HCT116 (cell line): ENCODE measurements at regions not wholly inside any gene's neighbourhood (a gene's known extent, or its start where the extent isn't known, plus 50 kb on each side); places are given as distances from the start of the nearest gene placed in this dataset.

Source experiments
- ATAC-seq: fragments of 200-7000 bp; cut with Tn5 transposase; 2 replicates; pipeline ENCODE4 v1.9.1; 2020; ENCODE audit warnings: mild to moderate bottlenecking, moderate library complexity
- BruUV-seq: library from RNA; stranded (reverse); fragments of 400-500 nt; replicated peaks from 2 replicates; lab custom pipeline; 2021; lab: Mats Ljungman, UMichigan
- CTCF ChIA-PET: fragments of 300-600 bp; sonication (Branson Sonifier 250); formaldehyde crosslinking; loops from one replicate; lab custom pipeline; 2021; ENCODE audit warnings: antibody characterized with exemption; lab: Charles Lee
- POLR2A ChIA-PET: fragments of 300-600, 350-600 bp; sonication (Branson Sonifier 250); formaldehyde crosslinking; loops from one replicate; lab custom pipeline; 2021; ENCODE audit warnings: antibody characterized with exemption; lab: Charles Lee
- RAD21 ChIA-PET, 2 experiments: fragments of 300-600 bp; sonication (Branson Sonifier 250); formaldehyde crosslinking; loops; one replicate each; lab custom pipeline; 2023; ENCODE audit warnings: low total read pairs in 2 of 2; ENCODE audit not compliant: uncharacterized antibody in 2 of 2, unreplicated experiment in 2 of 2, low non-redundant PET in 1 of 2; lab: Charles Lee
- DNase-seq: peaks from one replicate; pipeline ENCODE4 v3.0.0-alpha.2; 2010; ENCODE audit warnings: low read depth, low spot score
- H2AFZ ChIP-seq: fragments of 200-600 bp; shearing (Covaris generic), sonication (generic); 2 replicates; pipeline ENCODE4 v1.6.1; 2017; ENCODE audit warnings: low read depth, mixed run types, mixed read lengths, antibody characterized with exemption, low read length; ENCODE audit not compliant: poor library complexity, severe bottlenecking
- H3K27ac ChIP-seq: 2 replicates; pipeline ENCODE4 v1.5.1; 2012; ENCODE audit warnings: low read depth, low read length
- H3K27me3 ChIP-seq: fragments of 200-600 bp; sonication (generic); 2 replicates; pipeline ENCODE4 v1.6.1; 2016; ENCODE audit warnings: mixed run types, low read length, mixed read lengths; ENCODE audit not compliant: insufficient read depth
- H3K36me3 ChIP-seq, 2 experiments: fragments of 200-500 bp in 1 of 2; fragments of 200-600 bp in 1 of 2; sonication (Bioruptor generic) in 1 of 2; sonication (generic) in 1 of 2; 2 replicates each; pipeline versions ENCODE4 v1.5.1 to v1.6.1; 2014 to 2016; ENCODE audit warnings: low read length in 2 of 2, inconsistent platforms in 1 of 2, mixed read lengths in 1 of 2, mixed run types in 1 of 2; ENCODE audit not compliant: insufficient read depth in 2 of 2, control insufficient read depth in 1 of 2
- H3K4me1 ChIP-seq, 2 experiments: fragments of 200-600 bp in 1 of 2; sonication (generic) in 1 of 2; 2 replicates each; pipeline versions ENCODE4 v1.5.1 to v1.6.1; 2012 to 2017; ENCODE audit warnings: low read length in 2 of 2, inconsistent platforms in 1 of 2, mild to moderate bottlenecking in 1 of 2, mixed read lengths in 1 of 2, mixed run types in 1 of 2, moderate library complexity in 1 of 2; ENCODE audit not compliant: insufficient read depth in 2 of 2, control insufficient read depth in 1 of 2
- H3K4me2 ChIP-seq: fragments of 200-600 bp; sonication (generic); 2 replicates; pipeline ENCODE4 v1.6.1; 2017; ENCODE audit warnings: mixed run types, low read length, mixed read lengths
- H3K4me3 ChIP-seq, 2 experiments: fragments of 200-600 bp in 1 of 2; sonication (generic) in 1 of 2; replicated peaks in 1 of 2; 2 replicates each; pipeline ENCODE4 v1.5.1; 2011 to 2016; ENCODE audit warnings: low read length in 2 of 2, control low read depth in 1 of 2, low read depth in 1 of 2, mild to moderate bottlenecking in 1 of 2, mixed read lengths in 1 of 2, mixed run types in 1 of 2
- H3K79me2 ChIP-seq: fragments of 200-600 bp; sonication (generic); 2 replicates; pipeline ENCODE4 v1.6.1; 2017; ENCODE audit warnings: mild to moderate bottlenecking, mixed run types, low read length, moderate library complexity, mixed read lengths; ENCODE audit not compliant: insufficient read depth
- H3K9ac ChIP-seq: fragments of 200-600 bp; sonication (generic); 2 replicates; pipeline ENCODE4 v1.6.1; 2016; ENCODE audit warnings: low read length, mixed read lengths
- H3K9me2 ChIP-seq: fragments of 200-600 bp; sonication (generic), shearing (Covaris generic); 2 replicates; pipeline ENCODE4 v1.6.1; 2017; ENCODE audit warnings: mixed run types, mild to moderate bottlenecking, moderate library complexity; ENCODE audit not compliant: insufficient read depth
- H3K9me3 ChIP-seq, 2 experiments: fragments of 200-500 bp in 1 of 2; fragments of 200-600 bp in 1 of 2; sonication (Bioruptor generic) in 1 of 2; sonication (generic) in 1 of 2; 2 replicates each; pipeline ENCODE4 v1.6.1; 2014 to 2017; ENCODE audit warnings: low read length in 2 of 2, mixed read lengths in 2 of 2, inconsistent platforms in 1 of 2, low read depth in 1 of 2, mild to moderate bottlenecking in 1 of 2, mixed run types in 1 of 2, moderate library complexity in 1 of 2; ENCODE audit not compliant: control insufficient read depth in 1 of 2, insufficient read depth in 1 of 2
- H4K20me1 ChIP-seq: fragments of 200-600 bp; sonication (generic), shearing (Covaris generic); 2 replicates; pipeline ENCODE4 v1.6.1; 2017; ENCODE audit warnings: mixed run types, mild to moderate bottlenecking, moderate library complexity; ENCODE audit not compliant: insufficient read depth
- CBX3 ChIP-seq: IDR thresholded peaks from 2 replicates; pipeline ENCODE4 v1.6.1; 2012; ENCODE audit warnings: low read depth
- CEBPB ChIP-seq: IDR thresholded peaks from 2 replicates; pipeline ENCODE4 v1.6.1; 2012; ENCODE audit warnings: low read depth
- EGR1 ChIP-seq: IDR thresholded peaks from 2 replicates; pipeline ENCODE4 v1.6.1; 2012; ENCODE audit warnings: low read depth
- ELF1 ChIP-seq: IDR thresholded peaks from 2 replicates; pipeline ENCODE4 v1.6.1; 2012; ENCODE audit warnings: low read depth, borderline replicate concordance
- EZH2 ChIP-seq: fragments of 200-600 bp; sonication (generic); IDR thresholded peaks from 2 replicates; pipeline ENCODE4 v1.6.1; 2017; ENCODE audit warnings: antibody characterized with exemption, mixed run types
- EZH2phosphoT487 ChIP-seq: fragments of 200-600 bp; IDR thresholded peaks from 2 replicates; pipeline ENCODE4 v1.6.1; 2018; ENCODE audit warnings: antibody characterized with exemption, borderline replicate concordance
- FOSL1 ChIP-seq: IDR thresholded peaks from 2 replicates; pipeline ENCODE4 v1.6.1; 2012; ENCODE audit warnings: low read depth
- JUND ChIP-seq: IDR thresholded peaks from 2 replicates; pipeline ENCODE4 v1.6.1; 2012
- MAX ChIP-seq: IDR thresholded peaks from 2 replicates; pipeline ENCODE4 v1.6.1; 2012
- POLR2AphosphoS5 ChIP-seq: IDR thresholded peaks from 2 replicates; pipeline ENCODE4 v1.6.1; 2011; ENCODE audit warnings: mild to moderate bottlenecking, low read depth, low read length, moderate library complexity
- RAD21 ChIP-seq: IDR thresholded peaks from 2 replicates; pipeline ENCODE4 v1.6.1; 2012; ENCODE audit warnings: low read depth, mild to moderate bottlenecking
- SIN3A ChIP-seq: IDR thresholded peaks from 2 replicates; pipeline ENCODE4 v1.6.1; 2012; ENCODE audit warnings: low read depth
- SP1 ChIP-seq: IDR thresholded peaks from 2 replicates; pipeline ENCODE4 v1.6.1; 2012; ENCODE audit warnings: low read depth
- SRF ChIP-seq: IDR thresholded peaks from 2 replicates; pipeline ENCODE4 v1.6.1; 2012; ENCODE audit warnings: low read depth
- TCF7L2 ChIP-seq: IDR thresholded peaks from 2 replicates; pipeline ENCODE4 v1.7.0; 2011; ENCODE audit warnings: borderline replicate concordance, inconsistent platforms; ENCODE audit not compliant: insufficient read depth, insufficient read length; ENCODE audit errors: extremely low read depth
- YY1 ChIP-seq: IDR thresholded peaks from 2 replicates; pipeline ENCODE4 v1.6.1; 2011; ENCODE audit warnings: low read length, low read depth, moderate library complexity, mild to moderate bottlenecking; ENCODE audit not compliant: insufficient replicate concordance; ENCODE audit errors: extremely low read depth
- ZBTB33 ChIP-seq: IDR thresholded peaks from 2 replicates; pipeline ENCODE4 v1.6.1; 2011; ENCODE audit warnings: mild to moderate bottlenecking, low read length, moderate library complexity; ENCODE audit not compliant: insufficient replicate concordance; ENCODE audit errors: extremely low read depth
- ZNF274 ChIP-seq: fragments of 200-500 bp; sonication (Bioruptor generic); IDR thresholded peaks from 2 replicates; pipeline ENCODE4 v1.6.1; 2014; ENCODE audit warnings: mild to moderate bottlenecking, low read depth, low read length, inconsistent platforms
- intact Hi-C: fragments of 100-400 bp; cut with micrococcal nuclease; formaldehyde crosslinking; loops from 2 replicates; pipeline ENCODE4 v1.10.0; 2022
- TF ChIP-seq, protein P1 (sequence below): IDR thresholded peaks from 2 replicates; pipeline ENCODE4 v1.6.1; 2012
- TF ChIP-seq, protein P2 (sequence below): IDR thresholded peaks from 2 replicates; pipeline ENCODE4 v1.6.1; 2012; ENCODE audit warnings: low read depth

DNA sequence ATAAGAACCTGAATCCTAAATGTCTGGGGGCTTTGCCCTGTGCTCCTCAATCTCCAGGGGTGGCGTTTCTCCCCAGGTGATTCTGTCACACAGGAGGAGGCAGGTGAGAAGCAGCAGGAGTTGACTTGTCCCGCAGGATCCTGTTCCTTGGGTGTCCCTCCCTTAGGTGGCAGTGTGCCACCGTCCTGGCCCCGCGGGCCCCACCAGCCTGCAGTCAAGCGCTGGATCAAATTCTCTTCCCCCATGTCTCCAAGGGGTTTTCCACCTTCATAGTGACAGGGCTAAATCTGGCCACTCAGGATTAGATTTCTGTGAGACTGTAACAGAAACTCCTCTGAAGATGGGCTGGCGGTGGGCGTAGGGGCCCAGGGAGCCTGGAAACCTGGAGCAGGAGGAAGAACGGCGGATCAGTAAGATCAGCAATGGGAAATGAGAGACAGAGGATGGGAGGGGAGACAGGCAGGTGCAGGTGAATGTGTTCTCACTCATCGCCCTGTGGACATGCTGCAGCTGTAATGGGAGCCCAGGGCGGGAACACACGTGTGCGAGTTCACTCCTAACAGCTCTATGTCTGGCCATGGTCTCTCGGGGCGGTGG lies 329.2 kb upstream of the COBL start:
- ChIA-PET POLR2A (no interaction called here), CTCF (no interaction called here), RAD21 (no interaction called here)
- intact Hi-C loops: no loop called here
- Histone ChIP-seq H2AFZ (no peak overlapping the region), H3K79me2 (no peaks in the 10 kb centered on the region), H3K27ac (no peak overlapping the region), H3K4me2 (no peak overlapping the region), H3K4me3 (no peak overlapping the region), H3K9me2 (no peaks in the 10 kb centered on the region), H3K9me3 (no peaks in the 10 kb centered on the region), H3K4me1 (no peaks in the 10 kb centered on the region), H4K20me1 (no peaks in the 10 kb centered on the region), H3K27me3 (peaks cover 9% of the 10 kb centered on the region; the same call in 1 of the 2 replicates), H3K9ac (no peak overlapping the region)
- ATAC-seq (no peak), DNase-seq (no peak)
- TF ChIP-seq EGR1: no peak
- TF ChIP-seq MAX: no peak
- no peak for TF ChIP-seq SP1
- TF ChIP-seq POLR2AphosphoS5: no peak
- no peak for TF ChIP-seq SRF
- no peak for TF ChIP-seq EZH2
- TF ChIP-seq, protein P1, sequence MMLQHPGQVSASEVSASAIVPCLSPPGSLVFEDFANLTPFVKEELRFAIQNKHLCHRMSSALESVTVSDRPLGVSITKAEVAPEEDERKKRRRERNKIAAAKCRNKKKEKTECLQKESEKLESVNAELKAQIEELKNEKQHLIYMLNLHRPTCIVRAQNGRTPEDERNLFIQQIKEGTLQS: no peak
- TF ChIP-seq SIN3A: no peak
- no peak for TF ChIP-seq JUND
- TF ChIP-seq FOSL1: no peak
- no peak for TF ChIP-seq ELF1
- TF ChIP-seq, protein P2, sequence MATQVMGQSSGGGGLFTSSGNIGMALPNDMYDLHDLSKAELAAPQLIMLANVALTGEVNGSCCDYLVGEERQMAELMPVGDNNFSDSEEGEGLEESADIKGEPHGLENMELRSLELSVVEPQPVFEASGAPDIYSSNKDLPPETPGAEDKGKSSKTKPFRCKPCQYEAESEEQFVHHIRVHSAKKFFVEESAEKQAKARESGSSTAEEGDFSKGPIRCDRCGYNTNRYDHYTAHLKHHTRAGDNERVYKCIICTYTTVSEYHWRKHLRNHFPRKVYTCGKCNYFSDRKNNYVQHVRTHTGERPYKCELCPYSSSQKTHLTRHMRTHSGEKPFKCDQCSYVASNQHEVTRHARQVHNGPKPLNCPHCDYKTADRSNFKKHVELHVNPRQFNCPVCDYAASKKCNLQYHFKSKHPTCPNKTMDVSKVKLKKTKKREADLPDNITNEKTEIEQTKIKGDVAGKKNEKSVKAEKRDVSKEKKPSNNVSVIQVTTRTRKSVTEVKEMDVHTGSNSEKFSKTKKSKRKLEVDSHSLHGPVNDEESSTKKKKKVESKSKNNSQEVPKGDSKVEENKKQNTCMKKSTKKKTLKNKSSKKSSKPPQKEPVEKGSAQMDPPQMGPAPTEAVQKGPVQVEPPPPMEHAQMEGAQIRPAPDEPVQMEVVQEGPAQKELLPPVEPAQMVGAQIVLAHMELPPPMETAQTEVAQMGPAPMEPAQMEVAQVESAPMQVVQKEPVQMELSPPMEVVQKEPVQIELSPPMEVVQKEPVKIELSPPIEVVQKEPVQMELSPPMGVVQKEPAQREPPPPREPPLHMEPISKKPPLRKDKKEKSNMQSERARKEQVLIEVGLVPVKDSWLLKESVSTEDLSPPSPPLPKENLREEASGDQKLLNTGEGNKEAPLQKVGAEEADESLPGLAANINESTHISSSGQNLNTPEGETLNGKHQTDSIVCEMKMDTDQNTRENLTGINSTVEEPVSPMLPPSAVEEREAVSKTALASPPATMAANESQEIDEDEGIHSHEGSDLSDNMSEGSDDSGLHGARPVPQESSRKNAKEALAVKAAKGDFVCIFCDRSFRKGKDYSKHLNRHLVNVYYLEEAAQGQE: no peak
- no peak for TF ChIP-seq CEBPB
- no peak for TF ChIP-seq YY1
- TF ChIP-seq ZBTB33: no peak
- no peak for TF ChIP-seq RAD21
- no peak for TF ChIP-seq ZNF274
- no peak for TF ChIP-seq TCF7L2
- TF ChIP-seq EZH2phosphoT487: no peak
- no peak for TF ChIP-seq CBX3
- TF ChIP-seq, all 23 proteins: peak for 0
- H3K36me3 ChIP-seq: no peaks in the 10 kb centered on the region
- BruUV-seq: no TSS peak
